SK-N-SH (cell line): ENCODE measurements at regions not wholly inside any gene's neighbourhood (a gene's known extent, or its start where the extent isn't known, plus 50 kb on each side); places are given as distances from the start of the nearest gene placed in this dataset.

ENCODE experiments used
- CTCF ChIA-PET: fragments of 300-600, 350-600 bp; formaldehyde crosslinking; extraction: SDS; loops from one replicate; lab custom pipeline; 2021; lab: Yijun Ruan, JAX
- POLR2A ChIA-PET: fragments of 350-600 bp; sonication (Branson Sonifier 250); formaldehyde crosslinking; extraction: SDS; loops from one replicate; lab custom pipeline; 2020; ENCODE audit warnings: antibody characterized with exemption, inconsistent platforms; lab: Yijun Ruan, JAX
- DNase-seq: peaks from one replicate; pipeline ENCODE4 v3.0.0; 2012
- H2AFZ ChIP-seq: fragments of 200-600 bp; sonication (generic); 2 replicates; pipeline ENCODE4 v1.8.1; 2016; ENCODE audit warnings: antibody characterized with exemption, mild to moderate bottlenecking, low read depth
- H3F3A ChIP-seq: fragments of 200-600 bp; sonication (generic); replicated peaks from 2 replicates; pipeline ENCODE3; 2016; ENCODE audit warnings: antibody characterized with exemption, mild to moderate bottlenecking; ENCODE audit not compliant: insufficient read depth
- H3K27ac ChIP-seq, 2 experiments: fragments of 200-500 bp in 1 of 2; fragments of 200-600 bp in 1 of 2; sonication (Bioruptor generic) in 1 of 2; sonication (generic), shearing (Covaris generic) in 1 of 2; 2 replicates each; pipeline versions ENCODE4 v1.5.1 to v1.6.1; 2014 to 2016; ENCODE audit warnings: low read depth in 2 of 2, inconsistent platforms in 1 of 2, low read length in 1 of 2, mild to moderate bottlenecking in 1 of 2, mixed read lengths in 1 of 2
- H3K27me3 ChIP-seq: fragments of 200-600 bp; sonication (generic), shearing (Covaris generic); 2 replicates; pipeline ENCODE4 v1.6.1; 2016; ENCODE audit warnings: mixed run types; ENCODE audit not compliant: insufficient read depth
- H3K36me3 ChIP-seq, 2 experiments: fragments of 200-500 bp in 1 of 2; fragments of 200-600 bp in 1 of 2; sonication (Bioruptor generic) in 1 of 2; sonication (generic) in 1 of 2; replicated peaks in 1 of 2; 2 replicates each; pipeline versions ENCODE3 to v1.5.1; 2014 to 2016; ENCODE audit warnings: low read length in 1 of 2, mild to moderate bottlenecking in 1 of 2; ENCODE audit not compliant: insufficient read depth in 2 of 2, control insufficient read depth in 1 of 2
- H3K4me1 ChIP-seq, 2 experiments: fragments of 200-500 bp in 1 of 2; fragments of 200-600 bp in 1 of 2; sonication (Bioruptor generic) in 1 of 2; sonication (generic), shearing (Covaris generic) in 1 of 2; 2 replicates each; pipeline versions ENCODE4 v1.5.1 to v1.6.1; 2014 to 2016; ENCODE audit warnings: low read depth in 1 of 2, low read length in 1 of 2, mixed run types in 1 of 2; ENCODE audit not compliant: insufficient read depth in 2 of 2, control insufficient read depth in 1 of 2
- H3K4me2 ChIP-seq: fragments of 200-600 bp; sonication (generic), shearing (Covaris generic); 2 replicates; pipeline ENCODE4 v1.6.1; 2017; ENCODE audit warnings: mixed run types
- H3K4me3 ChIP-seq, 2 experiments: fragments of 200-500 bp in 1 of 2; fragments of 200-600 bp in 1 of 2; sonication (Bioruptor generic) in 1 of 2; sonication (generic), shearing (Covaris generic) in 1 of 2; 2 replicates each; pipeline versions ENCODE4 v1.5.1 to v1.8.1; 2014 to 2016; ENCODE audit warnings: low read depth in 2 of 2, inconsistent platforms in 1 of 2, low read length in 1 of 2, mild to moderate bottlenecking in 1 of 2, mixed read lengths in 1 of 2, moderate library complexity in 1 of 2
- H3K79me2 ChIP-seq: fragments of 200-600 bp; sonication (generic); 2 replicates; pipeline ENCODE4 v1.8.1; 2017; ENCODE audit warnings: mild to moderate bottlenecking; ENCODE audit not compliant: insufficient read depth
- H3K9ac ChIP-seq: fragments of 200-600 bp; sonication (generic); 2 replicates; pipeline ENCODE4 v1.6.1; 2017; ENCODE audit warnings: mixed run types
- H3K9me2 ChIP-seq: fragments of 200-600 bp; sonication (generic); 2 replicates; pipeline ENCODE4 v1.6.1; 2017; ENCODE audit warnings: mixed run types
- H3K9me3 ChIP-seq: fragments of 200-600 bp; sonication (generic); 2 replicates; pipeline ENCODE4 v1.6.1; 2017; ENCODE audit warnings: mixed run types, mild to moderate bottlenecking, moderate library complexity
- H4K20me1 ChIP-seq: fragments of 200-600 bp; sonication (generic); 2 replicates; pipeline ENCODE4 v1.6.1; 2017; ENCODE audit warnings: mild to moderate bottlenecking, mixed run types; ENCODE audit not compliant: insufficient read depth
- CTCF ChIP-seq: fragments of 200-600 bp; sonication (generic); IDR thresholded peaks from 2 replicates; pipeline ENCODE4 v1.6.1; 2017; ENCODE audit warnings: antibody characterized with exemption, mild to moderate bottlenecking, moderate library complexity
- ELF1 ChIP-seq: IDR thresholded peaks from 2 replicates; pipeline ENCODE4 v1.4.0; 2012
- EZH2phosphoT487 ChIP-seq: fragments of 200-600 bp; sonication (generic); IDR thresholded peaks from 2 replicates; pipeline ENCODE4 v1.6.1; 2017; ENCODE audit warnings: low read depth, mixed run types, mild to moderate bottlenecking, antibody characterized with exemption, moderate library complexity, borderline replicate concordance
- FOXJ3 ChIP-seq: sonication (generic); formaldehyde crosslinking; IDR thresholded peaks from 2 replicates; pipeline ENCODE4 v1.5.1; 2020; ENCODE audit warnings: mild to moderate bottlenecking, missing genetic modification reagents
- FOXM1 ChIP-seq: IDR thresholded peaks from 2 replicates; pipeline ENCODE4 v1.4.0; 2012; ENCODE audit warnings: low read depth, mild to moderate bottlenecking
- GABPA ChIP-seq: IDR thresholded peaks from 2 replicates; pipeline ENCODE4 v1.4.0; 2012; ENCODE audit warnings: low read depth, mild to moderate bottlenecking
- IRF3 ChIP-seq: fragments of 150-350 bp; IDR thresholded peaks from 2 replicates; pipeline ENCODE4 v1.6.1; 2016; ENCODE audit warnings: mild to moderate bottlenecking, low read depth, low read length
- MXI1 ChIP-seq: IDR thresholded peaks from 2 replicates; pipeline ENCODE4 v1.6.1; 2012; ENCODE audit warnings: mild to moderate bottlenecking, low read depth, low read length, improper control_type of control experiment
- NFIC ChIP-seq: IDR thresholded peaks from 2 replicates; pipeline ENCODE4 v1.4.0; 2012; ENCODE audit warnings: borderline replicate concordance
- NRF1 ChIP-seq: IDR thresholded peaks from 2 replicates; pipeline ENCODE4 v1.6.1; 2012; ENCODE audit warnings: low read depth, mild to moderate bottlenecking, low read length
- POLR2AphosphoS5 ChIP-seq: IDR thresholded peaks from 2 replicates; pipeline ENCODE4 v1.6.1; 2012; ENCODE audit warnings: low read depth, low read length
- RAD21 ChIP-seq: IDR thresholded peaks from 2 replicates; pipeline ENCODE4 v1.6.1; 2012; ENCODE audit warnings: mild to moderate bottlenecking, low read length
- RCOR1 ChIP-seq: fragments of 150-350 bp; IDR thresholded peaks from 2 replicates; pipeline ENCODE4 v1.6.1; 2017; ENCODE audit warnings: antibody characterized with exemption, low read length
- RFX5 ChIP-seq: IDR thresholded peaks from 2 replicates; pipeline ENCODE4 v1.6.1; 2012; ENCODE audit warnings: mild to moderate bottlenecking, improper control_type of control experiment, low read length
- SIN3A ChIP-seq: IDR thresholded peaks from 2 replicates; pipeline ENCODE4 v1.6.1; 2012; ENCODE audit warnings: low read depth, mild to moderate bottlenecking, low read length, moderate library complexity, borderline replicate concordance
- TAF1 ChIP-seq: IDR thresholded peaks from 2 replicates; pipeline ENCODE4 v1.6.1; 2012; ENCODE audit warnings: low read depth, mild to moderate bottlenecking, low read length, moderate library complexity, borderline replicate concordance
- TCF12 ChIP-seq: IDR thresholded peaks from 2 replicates; pipeline ENCODE4 v1.4.0; 2012
- YY1 ChIP-seq: IDR thresholded peaks from 2 replicates; pipeline ENCODE4 v1.4.0; 2012; ENCODE audit warnings: low read depth, mild to moderate bottlenecking
- ZBTB33 ChIP-seq: IDR thresholded peaks from 2 replicates; pipeline ENCODE4 v1.4.0; 2012; ENCODE audit warnings: low read depth, borderline replicate concordance
- WGBS: methylation state at CpG from one replicate; pipeline ENCODE4 v1.1.6; 2017; ENCODE audit warnings: low lambda C conversion rate; 5-methylcytosine and 5-hydroxymethylcytosine counted together

DNA sequence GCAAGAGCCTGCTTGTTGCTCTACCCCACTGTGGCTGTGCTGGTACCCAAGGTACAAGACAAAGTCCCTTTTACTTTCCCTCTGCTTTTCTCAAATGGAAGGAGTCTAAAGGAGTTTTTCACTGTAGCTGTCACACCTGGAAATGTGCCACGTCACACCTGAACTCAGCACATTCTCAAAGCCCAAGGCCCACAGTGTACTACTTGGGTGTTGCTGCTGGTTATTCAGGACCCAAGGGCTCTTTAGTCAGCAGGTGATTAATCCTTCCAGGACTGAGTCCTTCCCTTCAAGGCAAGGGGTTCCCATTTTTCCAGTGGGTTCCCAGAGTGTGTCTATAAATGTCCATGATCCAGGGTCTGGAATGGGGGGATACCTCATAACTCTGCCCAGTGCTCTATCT lies 63.2 kb upstream of the STK39 start:
- Histone ChIP-seq H3K9ac (no peak overlapping the region), H3K79me2 (no peaks in the 10 kb centered on the region), H3K36me3 (no peaks in the 10 kb centered on the region), H3F3A (no peaks in the 10 kb centered on the region), H4K20me1 (no peaks in the 10 kb centered on the region), H2AFZ (no peak overlapping the region), H3K9me2 (no peaks in the 10 kb centered on the region), H3K27me3 (no peaks in the 10 kb centered on the region), H3K4me1 (peaks cover 0 to 5% of the 10 kb centered on the region in 2 experiments; a peak in 2 of 4 replicates), H3K9me3 (peaks cover 2% of the 10 kb centered on the region; the same call in 1 of the 2 replicates), H3K27ac (no peak overlapping the region), H3K4me2 (no peak overlapping the region), H3K4me3 (no peak overlapping the region)
- 67% methylated on average over 1 of the region's 1 CpG for WGBS
- ChIA-PET CTCF (no interaction called here), POLR2A (no interaction called here)
- TF ChIP-seq IRF3 (no peak), TAF1 (no peak), MXI1 (no peak), ZBTB33 (no peak), NRF1 (no peak), RCOR1 (no peak), NFIC (no peak), GABPA (no peak), RFX5 (no peak), FOXJ3 (no peak), CTCF (no peak), POLR2AphosphoS5 (no peak), RAD21 (no peak), EZH2phosphoT487 (no peak), ELF1 (no peak), YY1 (no peak), SIN3A (no peak), TCF12 (no peak), FOXM1 (no peak)
- no peak for DNase-seq
